ENCODE measurements at regions not wholly inside any gene's neighbourhood (a gene's known extent, or its start where the extent isn't known, plus 50 kb on each side); places are given as distances from the start of the nearest gene placed in this dataset.

GRCh38 chr1:214939180-214939579 is 143.4 kb upstream of the KCNK2 start:
- H3K27me3 ChIP-seq (ENCODE audit: insufficient read depth, poor library complexity, severe bottlenecking): no peaks in the 10 kb centered on the region
- ATAC-seq (ENCODE audit: low read depth) (no peak), DNase-seq (ENCODE audit: low spot score) (no peak)
- no peak overlapping the region for H3K4me3 ChIP-seq (ENCODE audit: severe bottlenecking)
- no peak for TF ChIP-seq CTCF (IDR thresholded peaks at IDR 0.05; ENCODE audit: poor library complexity, severe bottlenecking)
- no peak overlapping the region for H3K27ac ChIP-seq (ENCODE audit: poor library complexity, severe bottlenecking)
- H3K36me3 ChIP-seq (ENCODE audit: low read depth): no peaks in the 10 kb centered on the region
- no peaks in the 10 kb centered on the region for H3K9me3 ChIP-seq (ENCODE audit: severe bottlenecking)
- no peaks in the 10 kb centered on the region for H3K4me1 ChIP-seq (ENCODE audit: insufficient read depth, poor library complexity, severe bottlenecking)

- no peaks in the 10 kb centered on the region for H3K27me3 ChIP-seq (ENCODE audit: insufficient read depth, poor library complexity, severe bottlenecking)
- no peaks in the 10 kb centered on the region for H3K4me1 ChIP-seq (ENCODE audit: insufficient read depth, poor library complexity, severe bottlenecking)
- H3K4me3 ChIP-seq (ENCODE audit: severe bottlenecking): no peak overlapping the region
- H3K27ac ChIP-seq (ENCODE audit: poor library complexity, severe bottlenecking): no peak overlapping the region
- TF ChIP-seq CTCF (IDR thresholded peaks at IDR 0.05; ENCODE audit: poor library complexity, severe bottlenecking): no peak
- H3K36me3 ChIP-seq (ENCODE audit: low read depth): no peaks in the 10 kb centered on the region
- H3K9me3 ChIP-seq (ENCODE audit: severe bottlenecking): no peaks in the 10 kb centered on the region
- DNase-seq (ENCODE audit: low spot score): no peak
- ATAC-seq (ENCODE audit: low read depth): no peak
These were observed 141.5 kb upstream of the KCNK2 start for GRCh38 chr1:214941061-214941460.

GRCh38 chr1:214943054-214943453 is 139.5 kb upstream of the KCNK2 start:
- no peak for TF ChIP-seq CTCF (IDR thresholded peaks at IDR 0.05; ENCODE audit: poor library complexity, severe bottlenecking)
- Histone ChIP-seq H3K27ac (ENCODE audit: poor library complexity, severe bottlenecking) (no peak overlapping the region), H3K4me1 (ENCODE audit: insufficient read depth, poor library complexity, severe bottlenecking) (no peaks in the 10 kb centered on the region), H3K27me3 (ENCODE audit: insufficient read depth, poor library complexity, severe bottlenecking) (no peaks in the 10 kb centered on the region), H3K9me3 (ENCODE audit: severe bottlenecking) (no peaks in the 10 kb centered on the region), H3K4me3 (ENCODE audit: severe bottlenecking) (no peak overlapping the region), H3K36me3 (ENCODE audit: low read depth) (no peaks in the 10 kb centered on the region)
- no peak for ATAC-seq (ENCODE audit: low read depth)
- DNase-seq (ENCODE audit: low spot score): no peak

GRCh38 chr1:214946615-214947014 is 135.9 kb upstream of the KCNK2 start:
- Histone ChIP-seq H3K4me1 (ENCODE audit: insufficient read depth, poor library complexity, severe bottlenecking) (no peaks in the 10 kb centered on the region), H3K4me3 (ENCODE audit: severe bottlenecking) (no peak overlapping the region), H3K36me3 (ENCODE audit: low read depth) (no peaks in the 10 kb centered on the region), H3K9me3 (ENCODE audit: severe bottlenecking) (no peaks in the 10 kb centered on the region), H3K27ac (ENCODE audit: poor library complexity, severe bottlenecking) (no peak overlapping the region), H3K27me3 (ENCODE audit: insufficient read depth, poor library complexity, severe bottlenecking) (no peaks in the 10 kb centered on the region)
- TF ChIP-seq CTCF (IDR thresholded peaks at IDR 0.05; ENCODE audit: poor library complexity, severe bottlenecking): no peak
- DNase-seq (ENCODE audit: low spot score) (no peak), ATAC-seq (ENCODE audit: low read depth) (no peak)

GRCh38 chr1:214952648-214953047 is 129.9 kb upstream of the KCNK2 start:
- Histone ChIP-seq H3K9me3 (ENCODE audit: severe bottlenecking) (no peaks in the 10 kb centered on the region), H3K36me3 (ENCODE audit: low read depth) (no peaks in the 10 kb centered on the region), H3K4me3 (ENCODE audit: severe bottlenecking) (no peak overlapping the region), H3K27ac (ENCODE audit: poor library complexity, severe bottlenecking) (no peak overlapping the region), H3K27me3 (ENCODE audit: insufficient read depth, poor library complexity, severe bottlenecking) (no peaks in the 10 kb centered on the region), H3K4me1 (ENCODE audit: insufficient read depth, poor library complexity, severe bottlenecking) (no peaks in the 10 kb centered on the region)
- DNase-seq (ENCODE audit: low spot score) (no peak), ATAC-seq (ENCODE audit: low read depth) (no peak)
- TF ChIP-seq CTCF (IDR thresholded peaks at IDR 0.05; ENCODE audit: poor library complexity, severe bottlenecking): no peak

All from RWPE2 (cell line).